Smooth muscle cell (in vitro differentiated cells): ENCODE measurements at regions not wholly inside any gene's neighbourhood (a gene's known extent, or its start where the extent isn't known, plus 50 kb on each side); places are given as distances from the start of the nearest gene placed in this dataset.
A peak's percentile ranks its signal among the peaks of the same experiment; 100 is the strongest.
"Not testable (repeated sequence)": the region's sequence is repeated elsewhere in the genome, so short reads cannot be mapped to it uniquely, and the experiment has no call there.

Experiments used
- DNase-seq: peaks from one replicate; lab custom pipeline; 2025; ENCODE audit not compliant: unreplicated experiment; lab: John Stamatoyannopoulos, UW
- H2AFZ ChIP-seq: fragments of 200-600 bp; sonication (generic); 2 replicates; pipeline ENCODE4 v1.6.0; 2016; ENCODE audit warnings: antibody characterized with exemption, low read depth, mild to moderate bottlenecking
- H3F3A ChIP-seq: fragments of 200-600 bp; sonication (generic); 2 replicates; pipeline ENCODE4 v1.6.0; 2017; ENCODE audit warnings: antibody characterized with exemption, low read depth
- H3K27ac ChIP-seq: fragments of 200-600 bp; sonication (generic); 2 replicates; pipeline ENCODE4 v1.5.1; 2016; ENCODE audit warnings: low read depth, mild to moderate bottlenecking
- H3K27me3 ChIP-seq: fragments of 200-600 bp; sonication (generic); 2 replicates; pipeline ENCODE4 v1.6.1; 2016; ENCODE audit warnings: low read depth, mild to moderate bottlenecking
- H3K36me3 ChIP-seq: fragments of 200-600 bp; sonication (generic); 2 replicates; pipeline ENCODE4 v1.5.1; 2016; ENCODE audit warnings: low read depth
- H3K4me1 ChIP-seq: fragments of 200-600 bp; sonication (generic); 2 replicates; pipeline ENCODE4 v1.5.1; 2016; ENCODE audit warnings: low read depth
- H3K4me2 ChIP-seq: fragments of 200-600 bp; sonication (generic); 2 replicates; pipeline ENCODE4 v1.6.0; 2016; ENCODE audit warnings: mild to moderate bottlenecking
- H3K4me3 ChIP-seq: fragments of 200-600 bp; sonication (generic); 2 replicates; pipeline ENCODE4 v1.5.1; 2016; ENCODE audit warnings: mild to moderate bottlenecking
- H3K79me2 ChIP-seq: fragments of 200-600 bp; sonication (generic); 2 replicates; pipeline ENCODE4 v1.6.0; 2016; ENCODE audit warnings: low read depth, mild to moderate bottlenecking
- H3K9ac ChIP-seq: fragments of 200-600 bp; sonication (generic); 2 replicates; pipeline ENCODE4 v1.6.0; 2016; ENCODE audit warnings: low read depth
- H3K9me3 ChIP-seq: fragments of 200-600 bp; sonication (generic); replicated peaks from 2 replicates; pipeline ENCODE4 v1.5.1; 2016; ENCODE audit warnings: low read depth
- H4K20me1 ChIP-seq: fragments of 200-600 bp; sonication (generic); 2 replicates; pipeline ENCODE4 v1.6.0; 2016; ENCODE audit warnings: low read depth
- CTCF ChIP-seq: fragments of 200-600 bp; sonication (generic); IDR thresholded peaks from 2 replicates; pipeline ENCODE4 v1.5.1; 2017; ENCODE audit warnings: borderline replicate concordance, mild to moderate bottlenecking, antibody characterized with exemption; ENCODE audit not compliant: insufficient read depth, poor library complexity, severe bottlenecking
- WGBS: methylation state at CpG from one replicate; pipeline ENCODE4 v1.1.7; 2016; ENCODE audit warnings: low lambda C conversion rate; 5-methylcytosine and 5-hydroxymethylcytosine counted together

GRCh38 chr7:109895536-109895935 is 1195.4 kb upstream of the LRRN3 start:
- no peak overlapping the region for H3K4me2 ChIP-seq
- no peak for TF ChIP-seq CTCF
- DNase-seq = no peak
- H3K4me3 ChIP-seq = no peak overlapping the region
- no peaks in the 10 kb centered on the region for H4K20me1 ChIP-seq
- H3K4me1 ChIP-seq = no peaks in the 10 kb centered on the region
- peak overlapping the region; percentile 28 for H2AFZ ChIP-seq
- H3K79me2 ChIP-seq = no peaks in the 10 kb centered on the region
- no peaks in the 10 kb centered on the region for H3K9me3 ChIP-seq
- no peaks in the 10 kb centered on the region for H3F3A ChIP-seq
- H3K9ac ChIP-seq = no peak overlapping the region
- no peaks in the 10 kb centered on the region for H3K27me3 ChIP-seq
- no peak overlapping the region for H3K27ac ChIP-seq
- no peaks in the 10 kb centered on the region for H3K36me3 ChIP-seq
- 74% methylated on average over 3 of the region's 3 CpGs for WGBS

GRCh38 chr7:109901926-109902325 is 1189.0 kb upstream of the LRRN3 start:
- Histone ChIP-seq H3K27ac (no peak overlapping the region), H3K79me2 (no peaks in the 10 kb centered on the region), H3K4me2 (no peak overlapping the region), H3K27me3 (no peaks in the 10 kb centered on the region), H3K4me3 (no peak overlapping the region), H4K20me1 (no peaks in the 10 kb centered on the region), H3K9me3 (no peaks in the 10 kb centered on the region), H2AFZ (no peak overlapping the region), H3K4me1 (no peaks in the 10 kb centered on the region), H3F3A (no peaks in the 10 kb centered on the region), H3K9ac (no peak overlapping the region), H3K36me3 (no peaks in the 10 kb centered on the region)
- no peak for TF ChIP-seq CTCF
- no peak for DNase-seq
- WGBS = 73% methylated on average over 1 of the region's 1 CpG

- H3K79me2 ChIP-seq, H3K9me3 ChIP-seq, H2AFZ ChIP-seq, H3K4me1 ChIP-seq, DNase-seq, H3K36me3 ChIP-seq, H3K27me3 ChIP-seq, H3K4me3 ChIP-seq, H3K4me2 ChIP-seq, H3K27ac ChIP-seq, H3K9ac ChIP-seq, H4K20me1 ChIP-seq, H3F3A ChIP-seq: not testable (repeated sequence)
- WGBS = 87% methylated on average over 21 of the region's 21 CpGs
Measured at GRCh38 chr7:109905368-109906065, 1185.4 kb upstream of the LRRN3 start.

- Histone ChIP-seq H3K27me3 (no peaks in the 10 kb centered on the region), H3K27ac (no peak overlapping the region), H3K36me3 (no peaks in the 10 kb centered on the region), H2AFZ (no peak overlapping the region), H3K9ac (no peak overlapping the region), H3K4me2 (no peak overlapping the region), H3F3A (no peaks in the 10 kb centered on the region), H3K4me1 (no peaks in the 10 kb centered on the region), H3K9me3 (no peaks in the 10 kb centered on the region), H3K79me2 (no peaks in the 10 kb centered on the region), H4K20me1 (no peaks in the 10 kb centered on the region), H3K4me3 (no peak overlapping the region)
- DNase-seq = no peak
- TF ChIP-seq CTCF = no peak
- WGBS = 82% methylated on average over 3 of the region's 3 CpGs
Measured at GRCh38 chr7:109915670-109916069, 1175.3 kb upstream of the LRRN3 start.
